A549 (cell line): ENCODE measurements at regions not wholly inside any gene's neighbourhood (a gene's known extent, or its start where the extent isn't known, plus 50 kb on each side); places are given as distances from the start of the nearest gene placed in this dataset.

Source experiments
- ATAC-seq, 2 experiments: fragments of 200-7000 bp in 1 of 2; fragments of >200 bp in 1 of 2; cut with Nextera tagmentation in 1 of 2; cut with Tn5 transposase in 1 of 2; 3 replicates each; pipeline versions ENCODE4 v1.8.0 to v1.9.1; 2018 to 2020; ENCODE audit warnings: mild to moderate bottlenecking in 1 of 2, moderate library complexity in 1 of 2
- CTCF ChIA-PET: fragments of 300-600 bp; sonication (Branson Sonifier 250); formaldehyde crosslinking; extraction: SDS; loops from one replicate; lab custom pipeline; 2021; ENCODE audit warnings: antibody characterized with exemption, inconsistent platforms; lab: Yijun Ruan, JAX
- POLR2A ChIA-PET: fragments of 350-600 bp; formaldehyde crosslinking; extraction: SDS; loops from one replicate; lab custom pipeline; 2021; ENCODE audit warnings: antibody characterized with exemption, inconsistent platforms; lab: Yijun Ruan, JAX
- DNase-seq, 2 experiments: peaks; one replicate each; pipeline versions ENCODE4 v3.0.0 to v3.0.0-alpha.2; 2011 to 2016; ENCODE audit warnings: low read depth in 1 of 2, low spot score in 1 of 2
- FAIRE-seq: peaks from 2 replicates; lab custom pipeline; 2011; peaks lifted over from hg19 to GRCh38; lab: Jason Lieb, UNC
- H3K27ac ChIP-seq, 2 experiments: fragments of >200 bp; sonication (Bioruptor Twin); formaldehyde crosslinking; 3 replicates each; pipeline ENCODE4 v1.5.1; 2016 to 2017
- H3K4me1 ChIP-seq: fragments of >200 bp; sonication (Bioruptor Twin); formaldehyde crosslinking; 3 replicates; pipeline ENCODE4 v1.6.1; 2016
- H3K4me2 ChIP-seq: fragments of >200 bp; sonication (Bioruptor Twin); formaldehyde crosslinking; 3 replicates; pipeline ENCODE4 v1.6.1; 2016
- H3K4me3 ChIP-seq: fragments of >200 bp; sonication (Bioruptor Twin); formaldehyde crosslinking; 3 replicates; pipeline ENCODE4 v1.5.1; 2016
- H3K9me3 ChIP-seq: fragments of >200 bp; sonication (Bioruptor Twin); formaldehyde crosslinking; 3 replicates; pipeline ENCODE4 v1.6.1; 2016
- BCL3 ChIP-seq: fragments of >200 bp; sonication (Bioruptor Twin); formaldehyde crosslinking; IDR thresholded peaks from 3 replicates; pipeline ENCODE4 v1.6.1; 2016
- CHD4 ChIP-seq: fragments of 200-600 bp; sonication (generic); IDR thresholded peaks from 2 replicates; pipeline ENCODE4 v1.6.1; 2016; ENCODE audit warnings: antibody characterized with exemption, mild to moderate bottlenecking, borderline replicate concordance
- CTCF ChIP-seq: fragments of >200 bp; sonication (Bioruptor Twin); formaldehyde crosslinking; IDR thresholded peaks from 3 replicates; pipeline ENCODE4 v1.5.1; 2016
- ELK1 ChIP-seq: fragments of 150-350 bp; IDR thresholded peaks from 2 replicates; pipeline ENCODE4 v1.6.1; 2014; ENCODE audit warnings: low read depth, mild to moderate bottlenecking, low read length
- EP300 ChIP-seq, 2 experiments: fragments of >200 bp; sonication (Bioruptor Twin); formaldehyde crosslinking; IDR thresholded peaks; 2 replicates in 1 of 2; 3 replicates in 1 of 2; pipeline ENCODE4 v1.6.1; 2016 to 2017
- FOSB ChIP-seq: fragments of 250-450 bp; sonication (Bioruptor Pico); IDR thresholded peaks from 2 replicates; pipeline ENCODE4 v1.5.0; 2020; ENCODE audit warnings: mild to moderate bottlenecking, moderate library complexity
- HMGXB4 ChIP-seq: fragments of 250-450 bp; sonication (Bioruptor Pico); IDR thresholded peaks from 2 replicates; pipeline ENCODE4 v1.5.0; 2021; ENCODE audit warnings: mild to moderate bottlenecking, moderate library complexity, borderline replicate concordance
- HOXB13 ChIP-seq: fragments of 250-450 bp; sonication (Bioruptor Pico); IDR thresholded peaks from 2 replicates; pipeline ENCODE4 v1.5.0; 2020; ENCODE audit warnings: low read depth, mild to moderate bottlenecking, moderate library complexity
- HOXB5 ChIP-seq: fragments of 250-450 bp; sonication (Bioruptor Pico); IDR thresholded peaks from 2 replicates; pipeline ENCODE4 v1.5.0; 2020; ENCODE audit warnings: mild to moderate bottlenecking, moderate library complexity
- JUN ChIP-seq, 2 experiments: fragments of >200 bp; sonication (Bioruptor Twin); formaldehyde crosslinking; IDR thresholded peaks; 2 replicates in 1 of 2; 3 replicates in 1 of 2; pipeline ENCODE4 v1.6.1; 2016 to 2017
- JUNB ChIP-seq: fragments of >200 bp; sonication (Bioruptor Twin); formaldehyde crosslinking; IDR thresholded peaks from 2 replicates; pipeline ENCODE4 v1.6.1; 2016
- MYC ChIP-seq: IDR thresholded peaks from 2 replicates; pipeline ENCODE4 v1.6.1; 2012; ENCODE audit warnings: mild to moderate bottlenecking, inconsistent platforms, low read length, improper control_type of control experiment, borderline replicate concordance
- NFE2L2 ChIP-seq: fragments of 150-350 bp; conservative IDR thresholded peaks from 2 replicates; pipeline ENCODE4 v1.6.1; 2014; ENCODE audit warnings: low read length
- NPAS2 ChIP-seq: fragments of 250-450 bp; sonication (Bioruptor Pico); IDR thresholded peaks from 2 replicates; pipeline ENCODE4 v1.8.0; 2022; ENCODE audit warnings: mild to moderate bottlenecking, moderate library complexity, borderline replicate concordance
- PBX3 ChIP-seq: IDR thresholded peaks from 2 replicates; pipeline ENCODE4 v1.6.1; 2012
- POLR2A ChIP-seq: IDR thresholded peaks from 2 replicates; pipeline ENCODE4 v1.6.1; 2012; ENCODE audit warnings: mild to moderate bottlenecking, low read length
- RAD21 ChIP-seq, 2 experiments: fragments of >200 bp in 1 of 2; sonication (Bioruptor Twin) in 1 of 2; formaldehyde crosslinking in 1 of 2; IDR thresholded peaks in 1 of 2; conservative IDR thresholded peaks in 1 of 2; 2 replicates in 1 of 2; 3 replicates in 1 of 2; pipeline ENCODE4 v1.6.1; 2012 to 2018; ENCODE audit warnings: inconsistent platforms in 1 of 2
- RCOR1 ChIP-seq: fragments of 150-350 bp; IDR thresholded peaks from 2 replicates; pipeline ENCODE4 v1.6.1; 2014; ENCODE audit warnings: antibody characterized with exemption, low read length, low read depth
- TP53 ChIP-seq: fragments of 250-450 bp; sonication (Bioruptor Pico); IDR thresholded peaks from 2 replicates; pipeline ENCODE4 v1.5.0; 2021; ENCODE audit warnings: mild to moderate bottlenecking, moderate library complexity
- ZC3H11A ChIP-seq: fragments of 450-650 bp; IDR thresholded peaks from 2 replicates; pipeline ENCODE4 v1.6.1; 2014; ENCODE audit warnings: antibody characterized with exemption, mild to moderate bottlenecking
- ZSCAN20 ChIP-seq: fragments of 250-450 bp; sonication (Bioruptor Pico); IDR thresholded peaks from 2 replicates; pipeline ENCODE4 v1.8.0; 2022; ENCODE audit warnings: mild to moderate bottlenecking, moderate library complexity
- WGBS: methylation state at CpG from one replicate; pipeline ENCODE4 v1.1.6; 2017; ENCODE audit errors: missing lambda C conversion rate; 5-methylcytosine and 5-hydroxymethylcytosine counted together

GRCh38 chr1:63126104-63126503 lies 196.3 kb upstream of the FOXD3 start:
- no peaks in the 10 kb centered on the region for H3K4me1 ChIP-seq
- TF ChIP-seq ZSCAN20 (CRISPR knock-in tag): no peak
- no peak for TF ChIP-seq NFE2L2
- TF ChIP-seq FOSB (CRISPR knock-in tag): no peak
- no peak for TF ChIP-seq TP53 (CRISPR knock-in tag)
- no peak for TF ChIP-seq RCOR1
- no peak for TF ChIP-seq HOXB5 (CRISPR knock-in tag)
- no peak for TF ChIP-seq ELK1
- TF ChIP-seq HOXB13 (CRISPR knock-in tag): no peak
- TF ChIP-seq POLR2A: no peak
- TF ChIP-seq RAD21 (conservative IDR thresholded peaks at IDR 0.05 in 1 of 2, IDR thresholded peaks at IDR 0.05 in 1 of 2): no peak
- H3K4me3 ChIP-seq: no peak overlapping the region
- H3K4me2 ChIP-seq: no peak overlapping the region
- H3K9me3 ChIP-seq: no peaks in the 10 kb centered on the region
- DNase-seq (no peak), FAIRE-seq (no peak), ATAC-seq (no peak)
- ChIA-PET POLR2A (no interaction called here), CTCF (no interaction called here)
- 19% methylated on average over 3 of the region's 3 CpGs for WGBS
- no peak overlapping the region for H3K27ac ChIP-seq

GRCh38 chr1:63127376-63127775 lies 195.0 kb upstream of the FOXD3 start:
- ChIA-PET CTCF (no interaction called here), POLR2A (no interaction called here)
- Histone ChIP-seq H3K27ac (no peak overlapping the region), H3K4me2 (no peak overlapping the region), H3K4me1 (no peaks in the 10 kb centered on the region), H3K9me3 (no peaks in the 10 kb centered on the region), H3K4me3 (no peak overlapping the region)
- TF ChIP-seq CHD4: no peak
- no peak for TF ChIP-seq PBX3
- no peak for TF ChIP-seq JUN (IDR thresholded peaks at IDR 0.05)
- TF ChIP-seq NPAS2: no peak
- no peak for TF ChIP-seq HMGXB4 (CRISPR knock-in tag)
- no peak for TF ChIP-seq MYC
- no peak for TF ChIP-seq ZC3H11A
- no peak for TF ChIP-seq EP300 (IDR thresholded peaks at IDR 0.05)
- TF ChIP-seq CTCF: no peak
- no peak for TF ChIP-seq BCL3
- TF ChIP-seq JUNB: no peak
- no peak for TF ChIP-seq RCOR1
- no peak for DNase-seq
- 26% methylated on average over 5 of the region's 5 CpGs for WGBS
- ATAC-seq: no peak
- FAIRE-seq: no peak
